Activated T-cell treated with anti-CD3 and anti-CD28 coated beads for 24 hours (primary cell): ENCODE measurements at regions not wholly inside any gene's neighbourhood (a gene's known extent, or its start where the extent isn't known, plus 50 kb on each side); places are given as distances from the start of the nearest gene placed in this dataset.

Source experiments
- DNase-seq: peaks from one replicate; pipeline ENCODE4 v3.0.0-alpha.2; 2020; ENCODE audit warnings: low read depth

DNA sequence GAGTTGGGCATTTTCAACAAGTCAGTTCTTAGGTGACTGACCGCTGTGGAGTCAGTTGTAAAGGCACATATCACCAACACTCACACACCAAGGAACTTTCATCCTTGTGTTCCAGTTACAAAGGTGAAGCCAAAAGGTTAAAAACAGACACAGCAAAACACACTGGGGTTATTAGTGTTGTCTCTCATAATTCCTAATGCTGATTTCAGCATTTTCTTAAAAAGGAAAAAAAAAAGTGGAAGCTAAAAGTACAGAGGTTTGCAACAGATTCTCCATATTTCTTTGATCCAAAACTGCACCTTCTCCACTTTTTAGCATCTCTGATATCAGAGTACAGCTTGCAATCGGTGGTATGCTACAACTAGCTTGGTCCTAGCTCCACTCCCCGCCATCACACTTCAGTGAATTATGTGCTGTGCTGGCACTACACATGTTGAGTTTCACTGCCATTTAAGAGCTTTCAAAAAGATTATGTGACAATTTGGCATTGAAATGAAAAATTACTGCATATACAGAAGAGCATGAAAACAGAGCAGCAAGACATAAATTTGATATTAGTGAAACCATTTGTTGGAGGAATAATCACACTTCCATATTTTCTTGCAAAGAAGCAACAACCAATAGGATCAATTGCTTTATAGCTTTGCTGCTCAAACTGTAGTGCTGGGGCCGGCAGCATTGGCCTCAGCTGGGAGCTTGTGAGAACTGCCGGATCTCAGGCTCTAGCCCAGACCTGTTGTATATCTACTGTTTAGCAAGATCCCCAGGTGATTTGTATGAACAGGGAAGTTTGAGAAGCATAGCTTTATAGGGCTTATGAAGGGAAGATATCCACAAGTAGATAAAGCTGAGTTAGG lies 62.3 kb upstream of the DAPL1 start:
- no peak for DNase-seq

DNA sequence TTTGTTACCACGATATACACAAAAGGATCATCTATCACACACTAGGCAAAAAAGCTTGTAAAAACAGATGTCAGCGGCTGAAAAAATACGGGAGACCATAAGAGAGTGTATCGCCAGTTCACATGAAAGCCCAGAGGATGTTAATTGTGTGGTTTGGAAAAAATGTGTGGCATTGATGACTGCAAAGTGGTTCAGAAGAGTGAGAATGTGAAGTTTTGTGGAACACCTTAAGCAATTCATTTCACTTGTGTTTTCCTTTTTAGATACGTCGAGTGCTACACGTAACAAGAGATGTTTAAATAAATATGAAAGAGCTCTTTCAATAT lies 61.7 kb upstream of the DAPL1 start:
- DNase-seq: no peak

DNA sequence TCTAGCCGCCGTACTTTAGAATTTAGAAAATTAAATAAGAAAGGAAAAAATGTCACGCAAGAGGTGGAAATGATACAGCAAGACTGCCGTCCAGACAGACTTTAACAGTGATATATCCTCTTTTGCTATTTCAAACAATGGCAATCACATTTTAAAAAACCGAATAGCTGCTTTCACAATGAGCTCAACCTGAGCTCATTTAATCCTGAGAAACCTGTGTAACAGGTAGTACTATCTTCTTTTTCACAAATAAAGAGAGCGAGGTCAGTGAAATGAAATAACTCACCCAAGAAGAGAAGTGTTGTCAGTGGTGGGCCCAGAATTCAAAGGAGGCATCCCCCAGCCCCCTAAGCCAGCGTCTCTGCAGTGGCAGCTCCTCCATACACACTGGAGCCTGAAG lies 60.7 kb upstream of the DAPL1 start:
- DNase-seq: no peak

DNA sequence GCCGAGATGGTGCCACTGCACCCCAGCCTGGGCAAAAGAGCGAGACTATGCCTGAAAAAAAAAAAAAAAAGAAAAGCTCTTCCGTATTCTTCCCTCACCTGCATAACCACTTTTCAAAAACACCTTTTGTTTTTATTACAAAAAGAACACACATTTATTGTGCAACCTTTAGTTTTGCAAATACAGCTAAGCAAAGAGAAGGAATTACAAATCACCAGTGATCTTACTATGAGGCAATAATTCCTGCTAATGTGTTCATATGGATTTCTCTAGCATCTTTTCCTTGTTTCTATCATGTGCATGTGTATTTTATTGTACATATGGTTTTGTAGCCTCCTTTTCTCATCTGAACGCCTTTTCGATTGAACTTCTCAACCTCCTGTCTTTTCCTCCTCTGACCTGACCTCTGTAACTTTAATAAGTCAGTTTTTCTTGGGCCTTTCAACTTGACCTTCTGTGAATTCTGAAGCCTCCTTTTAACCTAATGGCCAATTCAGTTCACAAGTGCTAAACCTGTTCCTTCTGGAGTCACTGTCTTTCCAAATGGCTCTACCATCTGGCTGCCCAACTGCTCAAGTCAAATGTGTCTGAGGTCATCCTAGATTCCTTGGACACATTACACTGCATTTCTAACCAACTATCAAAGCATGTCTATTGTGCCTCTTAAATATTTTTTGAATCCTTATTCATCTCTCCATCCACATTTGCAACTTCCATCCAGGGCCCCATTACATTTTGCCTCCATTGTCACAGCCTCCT lies 59.1 kb upstream of the DAPL1 start:
- DNase-seq: no peak

- no peak for DNase-seq
Observed at GRCh38 chr2:158738363-158738762, 56.8 kb upstream of the DAPL1 start.

- DNase-seq: no peak
Observed at GRCh38 chr2:158740127-158740526, 55.0 kb upstream of the DAPL1 start.

DNA sequence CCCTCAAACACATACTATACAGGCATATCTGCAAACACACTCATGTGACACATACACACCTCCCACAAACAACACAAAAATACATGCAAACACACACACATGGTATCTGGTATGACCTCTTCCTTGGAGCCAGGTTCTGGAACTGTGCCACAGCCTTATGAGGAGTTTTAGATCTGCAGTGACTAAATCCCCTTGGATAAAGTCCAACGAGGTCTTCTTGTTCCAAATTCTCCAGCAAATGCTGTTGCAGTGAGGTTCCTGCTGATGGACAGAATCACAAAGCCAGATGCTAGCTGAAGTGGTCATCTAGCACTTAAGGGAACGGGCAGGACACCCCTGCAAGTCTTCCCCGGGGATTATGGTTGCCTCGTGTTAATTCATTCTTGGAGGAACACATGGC lies 54.5 kb upstream of the DAPL1 start:
- no peak for DNase-seq

DNA sequence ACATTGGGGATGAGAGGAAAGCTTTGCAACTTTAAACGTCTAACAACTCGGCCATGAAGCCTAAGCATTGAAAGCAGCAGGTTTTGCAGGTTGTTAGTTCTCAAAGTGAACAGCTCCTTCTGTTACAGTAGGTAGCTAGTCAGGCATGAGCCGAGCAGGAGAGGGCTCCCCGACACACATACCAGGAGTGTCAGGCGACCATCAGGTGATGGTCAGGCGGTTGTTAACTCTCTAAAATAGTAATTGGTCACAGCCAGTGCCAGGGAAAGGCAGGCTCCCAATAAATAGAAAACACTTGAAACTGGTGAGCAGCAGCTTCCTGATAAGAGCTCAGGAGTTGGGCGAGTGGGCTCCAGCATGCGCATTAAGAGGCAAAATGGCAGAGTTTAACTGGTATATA lies 53.5 kb upstream of the DAPL1 start:
- DNase-seq: no peak

DNA sequence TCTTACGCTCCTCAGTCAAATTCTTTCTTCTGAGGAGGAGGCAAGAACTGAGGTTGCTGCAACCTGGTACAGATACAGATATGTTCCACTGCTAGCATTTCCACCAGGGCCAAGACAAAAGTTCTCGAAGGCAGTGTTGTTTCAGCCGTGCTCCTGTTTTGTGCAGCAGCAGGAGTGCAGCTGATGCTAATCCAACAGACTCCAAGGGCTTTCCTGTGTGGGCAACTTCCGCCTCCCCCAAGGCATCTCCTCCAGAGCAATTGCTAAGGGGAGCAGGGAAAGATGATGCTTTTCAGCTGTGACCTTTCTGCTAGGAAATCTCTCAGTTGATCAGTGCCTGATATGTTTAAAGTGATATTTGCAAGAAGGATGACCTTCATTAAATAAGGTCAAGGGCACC lies 52.6 kb upstream of the DAPL1 start:
- no peak for DNase-seq

DNA sequence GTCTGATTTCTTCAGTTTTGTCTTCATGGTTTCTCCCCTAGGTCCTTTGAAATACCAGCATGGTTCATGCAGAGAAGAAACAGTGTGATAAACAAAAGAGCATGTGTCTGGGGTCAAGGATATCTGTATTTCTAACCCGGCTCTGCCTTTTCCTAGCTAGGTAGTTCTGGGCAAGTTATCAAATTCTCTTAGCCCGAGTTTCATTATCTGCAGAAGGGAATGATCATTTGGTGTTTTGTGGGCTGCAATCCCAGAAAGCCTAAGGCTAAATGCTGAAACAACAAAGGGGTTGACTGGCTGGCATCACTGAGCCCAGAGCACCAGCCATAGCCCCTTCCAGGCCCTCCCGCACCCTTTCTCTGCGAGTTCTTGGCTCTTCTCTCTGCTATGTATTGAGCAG lies 51.7 kb upstream of the DAPL1 start:
- DNase-seq: no peak

- no peak for DNase-seq
Observed at GRCh38 chr2:158743879-158744278, 51.2 kb upstream of the DAPL1 start.

DNA sequence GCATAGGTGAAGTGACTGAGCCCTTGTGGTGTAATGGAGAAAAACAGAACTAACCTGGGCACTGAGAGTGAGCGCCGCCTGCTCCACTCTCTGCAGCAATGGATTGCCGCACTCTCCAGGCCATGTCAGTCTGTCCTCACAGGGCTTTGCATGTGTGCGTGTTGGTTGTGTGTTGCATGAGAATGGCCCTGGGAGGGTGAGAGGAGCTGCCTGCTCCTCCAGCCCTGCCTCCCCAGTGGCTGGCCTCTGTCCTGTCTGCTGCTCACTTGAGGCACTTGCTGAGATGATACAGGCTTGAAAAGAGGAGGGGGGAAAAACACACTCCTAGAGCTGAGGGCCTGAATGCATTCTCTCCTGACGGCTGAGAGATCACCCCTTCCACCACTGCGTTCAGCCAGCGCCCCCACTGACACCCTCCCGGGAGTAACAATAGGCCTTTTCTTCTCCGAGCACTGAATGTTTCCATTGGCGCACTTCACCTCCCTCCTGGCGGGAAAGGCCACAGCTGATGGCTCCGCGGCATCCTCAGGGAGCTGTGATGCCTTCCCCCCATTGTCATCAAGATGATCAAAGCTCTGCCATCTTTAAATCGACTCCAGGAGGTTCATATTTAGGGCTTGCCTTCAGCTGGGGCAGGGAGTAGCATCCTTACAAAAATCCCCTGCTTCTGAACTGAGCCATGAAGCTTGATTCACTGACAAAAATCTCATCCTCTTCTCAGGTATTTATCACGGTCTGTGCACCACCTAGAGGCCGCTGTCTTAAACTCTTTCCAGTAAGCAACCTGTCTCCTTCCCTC lies 49.9 kb upstream of the DAPL1 start:
- peak; percentile 12 for DNase-seq
